ENCODE measurements at regions not wholly inside any gene's neighbourhood (a gene's known extent, or its start where the extent isn't known, plus 50 kb on each side); places are given as distances from the start of the nearest gene placed in this dataset.

DNA sequence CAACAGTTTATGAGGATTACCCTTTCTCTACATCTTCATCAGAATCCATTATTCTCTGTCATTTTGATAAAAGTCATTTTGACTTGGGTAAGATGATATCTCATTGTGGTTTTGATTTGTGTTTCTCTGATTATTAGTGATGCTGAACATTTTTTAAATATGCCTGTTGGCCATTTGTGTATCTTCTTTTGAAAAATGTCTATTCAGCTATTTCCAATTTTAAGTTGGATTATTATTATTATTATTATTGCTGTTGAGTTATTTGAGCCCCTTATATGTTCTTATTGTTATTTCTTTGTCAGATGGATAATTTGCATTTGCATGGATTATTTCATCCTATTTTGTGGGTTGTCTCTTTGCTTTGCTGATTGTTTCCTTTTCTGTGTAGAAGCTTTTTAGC, 421.2 kb upstream of the LMCD1 start:
- TF ChIP-seq EZH2 (IDR thresholded peaks at IDR 0.05; ENCODE audit: low read length, missing control alignments), result no peak
- TF ChIP-seq, protein P1, sequence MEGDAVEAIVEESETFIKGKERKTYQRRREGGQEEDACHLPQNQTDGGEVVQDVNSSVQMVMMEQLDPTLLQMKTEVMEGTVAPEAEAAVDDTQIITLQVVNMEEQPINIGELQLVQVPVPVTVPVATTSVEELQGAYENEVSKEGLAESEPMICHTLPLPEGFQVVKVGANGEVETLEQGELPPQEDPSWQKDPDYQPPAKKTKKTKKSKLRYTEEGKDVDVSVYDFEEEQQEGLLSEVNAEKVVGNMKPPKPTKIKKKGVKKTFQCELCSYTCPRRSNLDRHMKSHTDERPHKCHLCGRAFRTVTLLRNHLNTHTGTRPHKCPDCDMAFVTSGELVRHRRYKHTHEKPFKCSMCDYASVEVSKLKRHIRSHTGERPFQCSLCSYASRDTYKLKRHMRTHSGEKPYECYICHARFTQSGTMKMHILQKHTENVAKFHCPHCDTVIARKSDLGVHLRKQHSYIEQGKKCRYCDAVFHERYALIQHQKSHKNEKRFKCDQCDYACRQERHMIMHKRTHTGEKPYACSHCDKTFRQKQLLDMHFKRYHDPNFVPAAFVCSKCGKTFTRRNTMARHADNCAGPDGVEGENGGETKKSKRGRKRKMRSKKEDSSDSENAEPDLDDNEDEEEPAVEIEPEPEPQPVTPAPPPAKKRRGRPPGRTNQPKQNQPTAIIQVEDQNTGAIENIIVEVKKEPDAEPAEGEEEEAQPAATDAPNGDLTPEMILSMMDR (conservative IDR thresholded peaks at IDR 0.05 in 1 of 2, IDR thresholded peaks at IDR 0.05 in 1 of 2; ENCODE audit: low read depth in 1 of 2, low read length in 2 of 2), result no peak
- Histone ChIP-seq H3K4me3 (replicated peaks in 1 of 4; ENCODE audit: control extremely low read depth in 1 of 4, insufficient read depth in 1 of 4, low read depth in 3 of 4, low read length in 4 of 4) (no peak overlapping the region), H3K9me3 (ENCODE audit: control insufficient read depth, insufficient read depth, low read depth, low read length) (no peaks in the 10 kb centered on the region), H3K27ac (ENCODE audit: insufficient read depth, low read length) (no peak overlapping the region), H3K36me3 (ENCODE audit: control insufficient read depth, insufficient read depth, low read length) (no peaks in the 10 kb centered on the region), H3K79me2 (ENCODE audit: control insufficient read depth, insufficient read depth, low read length) (no peaks in the 10 kb centered on the region), H3K9ac (ENCODE audit: insufficient read depth, low read length) (no peak overlapping the region), H4K20me1 (ENCODE audit: control insufficient read depth, extremely low read depth, insufficient read depth, low read length) (no peaks in the 10 kb centered on the region), H3K4me1 (ENCODE audit: control insufficient read depth, extremely low read depth, insufficient read depth, low read length) (no peaks in the 10 kb centered on the region), H3K27me3 (ENCODE audit: control insufficient read depth, insufficient read depth, low read length) (no peaks in the 10 kb centered on the region), H2AFZ (ENCODE audit: low read length) (no peak overlapping the region), H3K4me2 (ENCODE audit: extremely low read depth, insufficient read depth, low read length) (no peak overlapping the region)
- DNase-seq (ENCODE audit: low read depth in 2 of 2), result no peak

DNA sequence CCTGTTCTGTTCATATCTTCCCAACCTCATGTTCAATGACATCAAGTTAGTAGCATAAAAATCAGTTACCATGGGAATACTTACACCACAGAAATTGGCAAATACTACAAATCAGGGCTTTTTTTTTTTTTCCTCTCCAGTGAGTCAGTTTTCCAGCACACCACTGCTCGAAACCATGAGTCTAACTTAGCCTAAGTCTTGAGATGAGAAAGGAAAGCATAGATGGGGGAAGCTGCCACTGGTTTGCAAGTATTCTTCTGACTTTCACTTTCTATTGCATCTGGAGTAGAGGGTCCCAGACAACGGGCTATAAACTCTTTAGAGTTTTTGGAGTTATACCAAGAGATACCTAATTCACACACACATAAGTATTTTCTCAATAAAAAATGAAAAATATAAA, 416.1 kb upstream of the LMCD1 start:
- H3K27me3 ChIP-seq (ENCODE audit: control insufficient read depth, insufficient read depth, low read length), result no peaks in the 10 kb centered on the region
- no peaks in the 10 kb centered on the region for H3K9me3 ChIP-seq (ENCODE audit: control insufficient read depth, insufficient read depth, low read depth, low read length)
- H3K4me2 ChIP-seq (ENCODE audit: extremely low read depth, insufficient read depth, low read length), result no peak overlapping the region
- no peaks in the 10 kb centered on the region for H3K36me3 ChIP-seq (ENCODE audit: control insufficient read depth, insufficient read depth, low read length)
- no peak for DNase-seq (ENCODE audit: low read depth in 2 of 2)
- H4K20me1 ChIP-seq (ENCODE audit: control insufficient read depth, extremely low read depth, insufficient read depth, low read length), result no peaks in the 10 kb centered on the region
- no peaks in the 10 kb centered on the region for H3K79me2 ChIP-seq (ENCODE audit: control insufficient read depth, insufficient read depth, low read length)
- no peak overlapping the region for H3K9ac ChIP-seq (ENCODE audit: insufficient read depth, low read length)
- H2AFZ ChIP-seq (ENCODE audit: low read length), result no peak overlapping the region
- H3K4me3 ChIP-seq (replicated peaks in 1 of 4; ENCODE audit: control extremely low read depth in 1 of 4, insufficient read depth in 1 of 4, low read depth in 3 of 4, low read length in 4 of 4), result no peak overlapping the region
- H3K4me1 ChIP-seq (ENCODE audit: control insufficient read depth, extremely low read depth, insufficient read depth, low read length), result no peaks in the 10 kb centered on the region
- no peak overlapping the region for H3K27ac ChIP-seq (ENCODE audit: insufficient read depth, low read length)
- no peak for TF ChIP-seq EZH2 (IDR thresholded peaks at IDR 0.05; ENCODE audit: low read length, missing control alignments)
- TF ChIP-seq, protein P1 (conservative IDR thresholded peaks at IDR 0.05 in 1 of 2, IDR thresholded peaks at IDR 0.05 in 1 of 2; ENCODE audit: low read depth in 1 of 2, low read length in 2 of 2), result no peak

DNA sequence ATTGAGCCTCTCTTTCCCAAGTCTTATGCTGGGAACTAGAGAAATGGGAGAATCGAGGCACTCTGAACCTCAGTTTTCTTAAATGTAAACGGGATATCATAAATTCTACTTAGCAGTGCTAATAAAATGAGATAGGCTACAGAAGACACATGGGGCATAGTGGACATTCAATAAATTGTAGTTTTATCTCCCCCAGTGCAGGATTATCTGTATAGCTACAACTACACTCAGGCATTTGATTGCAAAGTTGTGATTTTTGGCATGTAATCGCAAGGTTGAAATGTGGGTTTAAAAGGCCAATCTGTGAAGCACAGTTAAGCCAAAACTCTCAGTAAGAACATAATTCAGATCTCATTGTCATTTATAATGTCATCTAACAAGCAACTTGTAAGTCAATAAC, 413.7 kb upstream of the LMCD1 start:
- DNase-seq (ENCODE audit: low read depth in 2 of 2), result no peak
- Histone ChIP-seq H3K36me3 (ENCODE audit: control insufficient read depth, insufficient read depth, low read length) (no peaks in the 10 kb centered on the region), H3K9ac (ENCODE audit: insufficient read depth, low read length) (no peak overlapping the region), H3K4me2 (ENCODE audit: extremely low read depth, insufficient read depth, low read length) (no peak overlapping the region), H3K4me1 (ENCODE audit: control insufficient read depth, extremely low read depth, insufficient read depth, low read length) (no peaks in the 10 kb centered on the region), H3K9me3 (ENCODE audit: control insufficient read depth, insufficient read depth, low read depth, low read length) (no peaks in the 10 kb centered on the region), H3K79me2 (ENCODE audit: control insufficient read depth, insufficient read depth, low read length) (no peaks in the 10 kb centered on the region), H2AFZ (ENCODE audit: low read length) (no peak overlapping the region), H4K20me1 (ENCODE audit: control insufficient read depth, extremely low read depth, insufficient read depth, low read length) (no peaks in the 10 kb centered on the region), H3K27me3 (ENCODE audit: control insufficient read depth, insufficient read depth, low read length) (no peaks in the 10 kb centered on the region), H3K4me3 (replicated peaks in 1 of 4; ENCODE audit: control extremely low read depth in 1 of 4, insufficient read depth in 1 of 4, low read depth in 3 of 4, low read length in 4 of 4) (no peak overlapping the region), H3K27ac (ENCODE audit: insufficient read depth, low read length) (no peak overlapping the region)
- no peak for TF ChIP-seq EZH2 (IDR thresholded peaks at IDR 0.05; ENCODE audit: low read length, missing control alignments)
- TF ChIP-seq, protein P1 (conservative IDR thresholded peaks at IDR 0.05 in 1 of 2, IDR thresholded peaks at IDR 0.05 in 1 of 2; ENCODE audit: low read depth in 1 of 2, low read length in 2 of 2), result no peak
